GM19043 (cell line): ENCODE measurements at regions not wholly inside any gene's neighbourhood (a gene's known extent, or its start where the extent isn't known, plus 50 kb on each side); places are given as distances from the start of the nearest gene placed in this dataset.

Experiments
- ATAC-seq: cut with Tn5 transposase; IDR thresholded peaks from one replicate; pipeline ENCODE4 v1.9.1; 2021; ENCODE audit warnings: low read depth; ENCODE audit not compliant: unreplicated experiment

DNA sequence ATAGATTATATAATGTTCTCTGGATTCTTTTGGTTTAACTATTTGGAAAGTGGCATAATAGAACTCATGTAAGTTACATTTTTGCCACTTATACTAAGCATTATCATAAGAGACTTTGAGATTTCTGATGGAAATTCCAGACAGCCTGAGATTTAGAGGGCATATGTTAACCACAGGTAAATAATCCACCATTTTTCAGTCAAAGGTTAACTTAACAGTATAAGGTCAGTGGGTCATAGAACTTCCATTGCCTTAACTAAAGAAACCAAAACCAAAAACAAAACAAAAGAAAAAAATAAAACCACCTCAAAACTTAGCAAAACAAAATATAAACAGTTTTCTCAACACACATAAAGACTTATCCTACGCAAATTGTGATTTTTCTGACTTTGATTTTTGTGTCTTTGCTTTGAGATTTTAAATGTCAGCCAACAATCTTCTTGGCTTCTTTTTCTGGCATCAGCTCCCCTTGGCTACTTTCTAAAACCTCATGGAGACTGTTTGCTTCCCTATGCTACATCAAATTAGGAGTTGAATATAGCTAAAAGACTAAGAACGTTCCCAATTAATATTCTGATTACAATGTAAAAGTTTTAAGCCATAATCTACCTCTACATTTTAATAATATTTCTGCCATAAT lies 430.1 kb upstream of the DAB2 start:
- no peak for ATAC-seq

DNA sequence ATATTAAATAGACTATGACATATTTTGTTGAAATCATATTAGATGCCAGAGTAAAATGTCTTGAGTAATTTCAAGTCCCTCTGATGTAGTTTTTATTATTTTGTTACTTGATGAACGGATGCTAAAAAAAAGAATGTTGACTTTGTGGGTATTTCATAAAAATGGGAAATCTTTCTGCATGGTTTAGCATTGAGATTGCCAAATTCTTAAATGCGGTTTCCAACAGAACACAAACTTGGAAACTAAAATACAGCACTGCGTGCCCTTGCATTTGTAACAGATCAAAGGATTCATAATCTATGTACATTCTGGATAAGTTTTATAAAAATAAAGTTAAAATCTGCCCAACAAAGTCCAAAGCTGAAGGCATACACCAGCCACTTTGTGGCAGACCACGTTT lies 425.5 kb upstream of the DAB2 start:
- no peak for ATAC-seq

DNA sequence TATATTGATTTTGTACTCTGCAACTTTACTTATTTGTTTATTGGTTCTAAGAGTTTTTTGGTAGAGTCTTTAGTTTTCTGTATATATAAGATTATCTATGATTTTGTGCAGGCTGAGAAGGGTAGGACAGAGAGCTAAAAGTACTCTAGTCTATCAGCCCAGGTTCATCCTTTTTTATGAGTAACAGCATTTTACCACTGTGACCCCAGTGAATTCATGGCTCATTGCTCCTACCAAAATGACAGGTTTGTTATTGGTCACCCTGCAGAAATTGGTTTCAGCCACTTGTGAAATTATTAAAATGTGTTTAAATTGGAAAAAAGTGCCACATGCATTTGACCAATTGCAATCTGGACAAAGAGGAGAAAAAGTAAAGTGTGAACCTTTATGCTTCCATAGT lies 421.4 kb upstream of the DAB2 start:
- ATAC-seq, result no peak

DNA sequence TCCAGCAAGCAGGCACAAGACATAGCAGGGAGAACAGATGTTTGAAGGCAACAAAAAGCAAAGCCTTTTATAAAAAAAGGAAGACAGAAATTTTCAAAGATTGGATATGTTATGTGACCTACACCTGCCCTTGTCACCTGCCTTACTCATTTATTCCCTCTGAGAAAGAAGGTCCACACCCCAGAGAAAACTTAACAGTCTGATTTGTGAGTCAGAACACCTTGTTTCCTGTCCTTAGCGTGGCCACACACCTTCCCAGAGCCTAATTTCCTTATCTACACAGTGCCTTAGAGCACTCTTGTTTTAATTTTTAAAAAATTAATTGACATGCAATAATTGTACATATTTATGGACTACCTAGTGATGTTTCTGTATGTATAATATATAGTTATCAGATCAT lies 419.0 kb upstream of the DAB2 start:
- ATAC-seq, result no peak

DNA sequence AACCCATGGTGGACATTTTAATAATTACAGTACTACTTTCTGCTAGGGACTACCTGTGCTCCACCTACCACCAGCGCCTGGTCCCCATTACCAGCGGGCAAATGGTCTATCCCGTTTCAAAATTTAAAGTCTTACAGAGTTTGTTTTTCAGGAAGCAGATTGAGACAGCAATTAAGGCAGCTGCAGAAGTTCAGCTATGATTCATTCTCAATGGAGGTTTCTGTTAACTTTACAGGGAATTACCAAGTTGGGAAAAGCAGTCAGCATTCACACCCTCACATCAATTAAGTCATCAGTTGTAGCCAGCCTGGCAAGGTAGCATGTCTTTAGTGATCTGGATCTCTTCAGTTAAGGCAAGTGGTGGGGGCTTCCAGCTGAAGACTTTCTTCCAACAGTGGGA lies 410.6 kb upstream of the DAB2 start:
- no peak for ATAC-seq

DNA sequence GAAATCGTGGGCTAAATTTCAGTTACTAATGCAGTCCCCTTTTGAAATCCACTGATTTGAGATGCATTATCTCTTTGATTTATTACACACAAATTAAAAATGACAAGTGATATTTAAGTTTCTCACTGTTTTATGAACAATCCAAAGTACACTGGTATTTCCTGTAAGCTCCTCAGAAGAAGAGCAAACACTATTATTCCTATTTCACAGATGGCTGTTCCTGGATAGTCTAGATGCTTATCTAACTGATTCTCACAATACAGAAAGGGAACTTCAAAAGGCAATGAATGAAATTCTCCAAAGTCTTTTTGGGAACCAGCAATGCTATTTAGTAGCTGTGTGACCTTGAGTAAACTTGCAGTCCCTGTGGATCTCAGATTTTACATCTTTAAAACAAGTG lies 404.7 kb upstream of the DAB2 start:
- ATAC-seq, result no peak

DNA sequence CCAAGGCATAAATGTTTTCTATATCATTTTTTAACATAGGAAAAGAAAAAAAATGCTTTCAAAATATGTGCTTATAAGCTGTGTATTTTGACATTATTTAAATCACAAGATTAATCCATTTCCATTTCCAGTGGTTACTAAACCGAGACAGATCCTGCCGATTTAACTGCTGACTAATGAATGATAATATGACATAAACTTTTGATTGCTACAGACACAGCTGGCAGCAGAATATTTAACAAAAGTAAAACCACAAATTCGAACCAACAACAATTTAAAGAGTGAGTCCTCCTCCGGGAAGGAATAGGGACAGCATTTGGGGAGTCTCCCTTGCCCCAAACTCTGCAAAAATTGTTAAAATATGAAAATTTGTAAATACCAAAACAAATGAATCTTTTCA lies 401.3 kb upstream of the DAB2 start:
- ATAC-seq, result no peak

DNA sequence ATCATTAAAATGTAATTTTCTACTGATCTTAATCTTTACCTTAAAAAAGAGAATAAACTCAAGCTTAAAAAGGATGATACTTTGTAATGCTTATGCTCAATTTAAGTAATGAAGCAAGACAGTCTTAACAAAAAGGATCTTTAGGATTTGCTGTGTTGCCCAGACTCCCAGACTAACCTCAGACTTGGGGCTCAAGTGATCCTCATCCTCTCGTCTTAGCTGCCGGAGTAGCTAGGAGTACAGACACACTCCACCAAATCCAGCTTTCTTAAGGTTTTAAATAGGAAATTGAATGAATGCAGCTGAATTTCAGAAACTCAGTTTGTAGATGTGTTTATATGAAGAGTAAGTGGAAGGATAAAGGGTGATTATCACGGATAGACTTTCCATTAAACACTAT lies 400.5 kb upstream of the DAB2 start:
- ATAC-seq, result no peak

DNA sequence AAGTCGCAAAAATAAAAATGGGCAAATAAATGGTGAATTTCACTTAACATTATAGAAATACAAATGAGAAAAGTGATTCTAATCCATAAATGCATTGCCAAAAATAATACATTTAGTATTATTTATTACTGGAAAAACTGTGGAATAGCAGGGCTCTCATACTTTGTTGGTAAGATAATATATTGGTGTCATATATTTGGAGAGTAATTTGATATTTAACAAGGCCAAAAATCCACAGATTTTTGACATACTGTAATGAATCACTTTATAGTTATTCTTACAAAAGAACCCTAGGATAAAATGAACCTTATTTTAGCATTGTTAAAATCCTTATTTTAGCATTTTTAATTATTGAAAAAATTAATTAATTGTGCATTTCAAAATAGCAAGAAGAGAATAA lies 397.2 kb upstream of the DAB2 start:
- no peak for ATAC-seq

DNA sequence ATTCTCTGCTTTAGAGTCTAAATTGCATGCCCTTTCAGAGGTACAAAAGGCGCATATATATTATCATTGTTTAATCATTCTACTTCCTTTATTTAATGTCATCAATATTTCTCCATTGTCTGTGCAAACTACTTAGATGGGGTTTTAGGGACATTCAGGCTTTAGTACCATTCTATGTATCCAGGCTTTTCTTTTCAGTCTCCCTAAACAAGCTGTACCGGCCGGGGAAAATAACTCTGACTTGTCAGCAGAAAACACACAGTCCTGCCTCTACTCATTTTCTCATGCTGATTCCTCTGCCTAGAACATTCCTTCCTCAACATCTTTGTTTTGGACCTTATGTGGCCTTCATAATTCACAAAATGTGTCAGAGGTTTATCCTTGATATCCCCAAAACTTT lies 392.1 kb upstream of the DAB2 start:
- ATAC-seq, result no peak

DNA sequence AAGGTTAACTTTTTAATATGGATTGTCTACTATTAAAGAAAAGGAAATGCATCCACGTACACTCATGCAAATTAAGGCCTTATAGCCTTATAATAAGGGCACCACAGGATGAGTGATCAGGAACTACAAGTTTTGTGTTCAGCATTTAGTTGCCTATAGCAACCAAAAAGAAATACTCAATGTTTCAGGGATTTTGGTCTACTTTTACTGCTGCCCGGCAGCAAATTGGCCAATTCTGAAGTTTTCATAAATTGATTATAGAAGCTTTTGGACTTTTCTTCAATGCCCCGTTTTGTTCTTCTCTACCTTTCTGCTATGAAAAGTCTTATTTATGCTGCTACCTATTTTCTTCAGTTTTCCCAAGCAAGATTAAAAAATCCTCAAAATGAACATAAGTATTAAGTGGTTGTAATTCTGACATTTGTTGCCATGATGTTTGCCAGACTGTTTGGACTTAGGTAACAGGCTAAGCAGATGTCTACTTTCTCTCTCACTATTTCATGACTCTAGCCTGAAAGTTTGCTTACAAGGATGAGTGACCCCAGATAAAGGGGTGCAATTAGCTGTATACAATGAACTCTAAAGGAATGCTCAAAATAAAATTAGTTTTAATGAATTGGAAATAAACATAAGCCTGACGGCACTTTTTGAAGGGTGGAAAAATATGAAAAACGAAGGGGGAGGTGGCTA lies 391.5 kb upstream of the DAB2 start:
- no peak for ATAC-seq

DNA sequence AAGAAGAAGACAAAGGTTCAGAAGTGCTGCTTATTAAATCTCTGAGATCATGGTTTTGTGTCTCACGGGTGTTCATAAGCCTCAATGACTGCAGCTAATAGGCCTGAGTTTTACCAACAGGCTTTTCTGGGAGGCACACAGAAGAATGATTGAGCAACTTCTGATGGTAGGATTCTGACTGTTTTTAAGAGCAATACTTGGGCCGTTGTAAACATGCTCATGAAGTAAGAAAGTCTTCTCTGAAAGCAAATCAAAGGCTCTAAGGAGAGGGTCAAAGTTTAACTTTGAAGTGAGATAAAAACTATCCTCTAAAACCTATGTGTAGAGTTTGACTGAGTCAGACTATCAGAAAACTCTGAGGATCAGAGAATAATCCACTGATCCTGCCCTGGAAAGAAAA lies 390.9 kb upstream of the DAB2 start:
- no peak for ATAC-seq

DNA sequence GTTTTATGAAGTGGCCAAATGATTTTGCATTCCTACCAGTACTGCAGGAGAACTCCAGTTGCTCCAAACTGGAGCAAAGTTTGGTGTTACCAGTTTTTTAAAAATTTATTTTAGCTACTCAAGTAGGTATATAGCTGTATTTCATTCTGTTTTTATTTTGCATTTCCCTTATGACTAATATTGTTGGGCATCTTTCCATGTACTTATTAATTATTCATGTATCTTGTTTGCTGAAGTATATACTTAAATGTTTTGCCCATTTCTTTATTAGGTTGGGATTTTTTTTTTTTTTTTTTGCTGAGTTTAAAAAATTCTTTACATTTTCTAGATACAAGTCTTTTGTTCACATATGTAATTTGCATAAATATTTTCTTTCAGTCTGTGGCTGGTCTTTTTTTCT lies 386.6 kb upstream of the DAB2 start:
- ATAC-seq, result no peak

DNA sequence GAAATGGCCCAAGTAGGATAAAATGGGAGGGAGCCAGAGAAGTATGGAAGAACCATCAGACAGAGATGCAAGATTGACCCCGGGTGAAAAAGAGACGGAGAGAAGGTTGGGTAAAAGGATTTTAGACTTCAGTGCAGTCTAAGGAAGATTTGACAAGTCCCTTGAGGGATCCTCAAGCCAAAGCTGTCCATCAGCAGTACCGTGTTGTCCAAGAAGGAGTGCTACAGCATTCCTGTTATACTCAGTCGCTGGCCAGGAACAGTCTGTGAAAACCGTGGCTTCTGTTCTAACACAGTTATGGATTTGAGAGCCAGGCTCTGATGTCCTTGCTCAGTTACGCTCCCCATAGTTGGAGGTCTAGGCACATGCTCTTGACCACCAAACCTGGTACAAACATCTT lies 383.9 kb upstream of the DAB2 start:
- ATAC-seq, result no peak

DNA sequence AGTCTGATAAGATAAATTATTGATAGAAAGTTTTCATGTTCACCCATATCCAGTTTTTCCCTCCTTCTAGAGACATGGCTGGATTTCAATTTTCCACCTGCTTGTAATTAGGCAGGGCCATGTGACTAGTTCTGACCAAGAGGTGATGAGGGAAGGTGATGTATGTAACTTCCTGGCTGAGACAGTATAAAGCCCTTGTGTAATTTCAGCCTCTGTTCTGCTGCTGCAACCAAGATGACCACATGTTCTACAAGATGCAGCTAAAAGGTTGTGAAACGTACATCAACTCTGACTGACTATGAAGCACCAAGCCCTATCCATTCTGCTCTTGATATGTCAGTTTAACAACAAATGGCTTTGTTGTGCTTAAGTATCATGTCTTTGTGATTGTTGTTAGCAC lies 376.5 kb upstream of the DAB2 start:
- ATAC-seq, result no peak

DNA sequence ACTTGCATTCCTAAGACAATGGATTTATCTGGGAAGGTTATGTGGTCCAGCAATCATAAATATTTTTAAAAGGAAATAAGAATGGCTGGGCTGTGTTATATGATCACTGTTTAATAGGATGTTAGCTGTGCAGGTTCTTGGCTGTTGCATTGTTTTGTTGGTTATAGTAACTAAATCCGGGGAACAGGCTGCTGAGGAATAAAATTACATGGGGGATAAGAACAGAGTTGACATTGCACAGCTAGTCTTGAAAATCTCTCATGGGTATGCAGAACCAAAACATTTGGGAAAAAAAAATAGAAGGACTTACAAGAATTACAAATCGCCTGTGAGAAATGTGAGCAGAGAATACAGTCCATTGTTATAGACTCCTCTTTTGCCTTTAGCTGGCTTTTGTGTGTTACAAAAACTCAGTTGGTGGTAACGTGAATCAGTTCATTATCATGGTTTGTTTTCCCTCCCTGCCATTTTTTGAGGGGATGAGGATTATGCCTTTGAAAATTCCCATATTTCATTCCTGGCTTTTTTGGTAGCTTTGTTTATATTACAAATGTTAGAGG lies 375.3 kb upstream of the DAB2 start:
- ATAC-seq, result no peak

DNA sequence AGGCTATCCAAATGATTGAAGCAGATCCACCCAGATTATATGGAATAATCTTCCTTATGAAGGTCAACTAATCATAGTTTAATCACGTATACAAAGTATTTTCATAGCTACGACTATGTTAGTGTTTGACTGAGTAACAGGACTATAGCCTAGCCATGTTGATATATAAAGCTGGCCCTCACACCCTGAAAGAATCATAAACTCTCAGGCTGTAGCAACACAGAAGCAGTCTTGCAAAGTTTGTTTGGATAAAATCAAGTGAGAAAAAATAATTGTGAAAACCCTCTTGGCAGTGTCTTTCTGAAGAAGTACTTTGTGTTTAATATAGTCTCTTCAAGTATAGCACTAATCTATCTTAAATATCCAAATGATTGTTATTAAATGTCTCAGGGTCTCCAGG lies 374.5 kb upstream of the DAB2 start:
- ATAC-seq, result no peak

DNA sequence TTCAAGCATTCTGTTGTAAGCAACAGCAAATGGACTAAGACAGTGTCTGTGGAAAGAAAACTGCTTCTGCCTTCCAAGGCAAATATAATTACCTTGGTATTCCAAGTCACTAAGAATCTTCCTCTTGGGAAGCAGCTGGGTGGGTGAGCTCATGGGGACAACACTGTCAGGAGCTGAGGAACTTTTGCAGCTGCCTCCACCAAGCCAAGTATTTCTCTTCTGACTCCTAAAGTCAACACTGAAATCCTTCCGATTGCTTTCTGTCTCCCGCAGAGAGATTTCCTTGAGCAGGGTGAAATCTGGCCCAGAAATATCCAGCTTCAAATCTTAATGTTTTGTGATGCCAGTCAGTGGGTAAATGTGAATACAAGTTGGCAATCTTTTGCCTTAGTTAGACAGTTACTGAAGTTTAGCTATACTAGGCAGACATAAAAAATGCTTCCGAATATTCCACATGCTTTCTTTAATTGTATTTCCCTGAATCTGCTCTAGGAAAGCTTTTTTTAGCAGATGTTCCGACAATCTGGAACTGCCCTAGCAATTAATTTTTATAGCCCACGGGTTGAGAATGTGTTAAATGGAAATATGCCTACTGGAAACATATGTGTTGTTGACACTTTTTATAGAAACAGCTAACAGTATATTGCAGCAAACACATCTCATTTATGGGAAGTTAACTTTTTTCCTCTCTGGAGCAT lies 369.9 kb upstream of the DAB2 start:
- no peak for ATAC-seq

DNA sequence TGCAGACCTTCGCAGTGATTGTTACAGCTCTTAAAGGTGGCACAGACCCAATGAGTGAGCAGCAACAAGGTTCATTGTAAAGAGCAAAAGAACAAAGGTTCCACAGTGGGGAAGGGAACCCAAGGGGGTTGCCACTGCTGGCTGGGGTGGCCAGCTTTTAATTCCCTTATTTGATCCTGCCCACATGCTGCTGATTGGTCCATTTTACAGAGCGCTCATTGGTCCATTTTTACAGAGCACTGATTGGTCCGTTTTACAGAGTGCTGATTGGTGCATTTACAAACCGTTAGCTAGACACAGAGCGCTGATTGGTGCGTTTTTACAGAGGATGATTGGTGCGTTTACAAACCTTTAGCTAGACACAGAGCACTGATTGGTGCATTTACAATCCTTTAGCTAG lies 360.6 kb upstream of the DAB2 start:
- no peak for ATAC-seq

DNA sequence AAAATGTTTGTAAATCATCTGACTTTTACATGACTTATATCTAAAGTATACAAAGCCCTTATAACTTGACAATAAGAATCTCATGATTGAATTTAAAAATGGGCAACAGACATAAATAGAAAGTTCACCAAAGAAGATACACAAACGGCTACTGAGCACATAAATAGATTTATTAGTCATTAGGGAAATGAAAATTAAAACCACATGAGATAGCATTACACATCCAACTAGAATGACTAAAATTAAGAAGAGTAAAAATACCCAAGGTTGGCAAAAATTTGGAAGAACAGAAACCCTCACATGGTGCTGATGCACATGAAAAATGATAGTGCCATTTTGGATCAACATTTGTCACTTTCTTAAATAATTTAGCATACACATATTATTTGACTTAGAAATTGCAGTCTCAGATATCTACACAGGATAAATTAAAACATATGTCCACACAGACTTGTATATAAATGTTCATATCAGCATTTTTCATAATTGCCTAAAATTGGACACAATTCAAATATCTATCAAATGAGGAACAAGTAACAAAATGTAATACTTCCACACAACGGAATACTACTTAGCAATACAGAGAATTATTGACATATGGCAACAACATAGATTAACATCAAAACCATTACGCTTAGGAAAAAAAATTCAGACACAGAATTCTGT lies 359.1 kb upstream of the DAB2 start:
- no peak for ATAC-seq

DNA sequence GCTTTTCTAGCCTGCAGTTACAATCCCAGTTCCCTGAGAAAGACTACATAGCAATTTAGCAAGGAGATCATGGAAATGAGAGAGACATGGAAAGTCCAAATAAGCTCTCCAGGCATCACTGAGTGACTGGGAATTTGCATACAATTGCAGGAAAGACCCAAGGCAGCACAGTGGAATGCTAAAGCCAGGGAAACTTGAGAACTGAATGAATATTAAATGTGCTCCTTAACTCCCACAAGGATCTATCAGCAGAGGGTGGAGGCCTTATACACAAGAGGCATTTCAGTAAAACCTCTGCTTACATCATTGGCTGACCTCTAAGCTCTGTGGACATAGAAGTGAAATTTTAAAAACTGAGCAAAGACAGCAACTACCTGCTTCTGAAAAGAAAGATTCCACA lies 355.6 kb upstream of the DAB2 start:
- no peak for ATAC-seq
